Stimulated activated CD8-positive, alpha-beta memory T cell treated with anti-CD3 and anti-CD28 coated beads, Interleukin-7, amount 100 ng/mL, for 48 hours (primary cell): ENCODE measurements at regions not wholly inside any gene's neighbourhood (a gene's known extent, or its start where the extent isn't known, plus 50 kb on each side); places are given as distances from the start of the nearest gene placed in this dataset.

Experiments used
- DNase-seq, 2 donors: peaks; one replicate each; pipeline ENCODE4 v3.0.0-alpha.2; 2020; ENCODE audit warnings: low read depth in 1 of 2; ENCODE audit errors: extremely low read depth in 1 of 2

GRCh38 chr10:32174349-32174893 lies 118.2 kb upstream of the KIF5B start:
- DNase-seq, result no peak

- no peak for DNase-seq
Measured at GRCh38 chr10:32171204-32171603, 115.0 kb upstream of the KIF5B start.

DNA sequence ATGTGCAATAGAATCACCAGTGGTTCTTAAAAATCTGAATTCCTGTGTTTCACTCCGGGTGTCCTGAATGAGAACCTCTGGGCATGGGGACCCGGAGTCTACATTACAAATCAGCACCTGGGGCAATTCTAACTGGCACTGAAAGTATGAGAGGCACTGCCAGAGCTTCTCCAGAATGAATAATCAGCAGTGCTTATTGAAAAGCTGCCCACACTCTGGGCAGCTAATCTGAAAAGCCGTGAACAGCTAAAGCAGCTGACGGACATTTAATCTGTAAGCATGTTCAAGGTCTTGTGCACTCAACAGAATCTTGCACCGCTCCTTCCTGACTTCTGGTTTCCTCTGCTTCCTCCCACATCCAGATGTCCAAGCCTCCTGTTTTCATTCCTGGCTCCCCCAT lies 113.3 kb upstream of the KIF5B start:
- no peak for DNase-seq

- DNase-seq, result no peak
Measured at GRCh38 chr10:32167450-32167849, 111.2 kb upstream of the KIF5B start.

DNA sequence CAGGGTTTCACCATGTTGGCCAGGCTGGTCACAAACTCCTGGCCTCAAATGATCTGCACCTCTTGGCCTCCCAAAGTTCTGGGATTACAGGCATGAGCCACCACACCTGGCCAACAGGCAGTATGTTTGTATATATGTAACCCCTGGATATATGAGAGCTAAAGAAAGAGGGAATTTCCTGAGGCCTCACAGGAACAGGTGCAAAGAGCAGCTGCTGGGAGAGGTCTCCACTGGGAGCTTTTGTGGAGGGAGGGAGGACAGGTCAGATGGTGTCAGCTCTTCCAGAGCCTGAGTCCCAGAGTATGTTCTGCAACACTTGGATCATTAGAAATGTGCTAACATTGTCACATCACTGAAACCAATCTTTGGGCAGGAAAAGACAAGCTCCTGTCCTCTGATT lies 110.1 kb upstream of the KIF5B start:
- no peak for DNase-seq

DNA sequence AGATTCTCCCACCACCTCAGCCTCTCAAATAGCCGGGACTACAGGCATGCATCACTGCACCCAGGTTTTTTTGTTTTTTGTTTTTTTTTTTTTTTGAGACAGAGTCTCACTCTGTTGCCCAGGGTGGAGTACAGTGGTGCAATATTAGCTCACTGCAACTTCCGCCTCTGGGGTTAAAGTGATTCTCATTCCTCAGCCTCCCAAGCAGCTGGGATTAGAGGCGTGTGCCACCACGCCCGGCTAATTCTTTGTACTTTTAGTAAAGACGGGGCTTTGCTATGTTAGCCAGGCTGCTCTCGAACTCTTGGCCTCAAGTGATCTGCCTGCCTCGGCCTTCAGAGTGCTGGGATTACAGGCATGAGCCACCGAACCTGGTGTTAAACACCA lies 107.5 kb upstream of the KIF5B start:
- no peak for DNase-seq

GRCh38 chr10:32163071-32163761 lies 107.0 kb upstream of the KIF5B start:
- DNase-seq, result no peak

DNA sequence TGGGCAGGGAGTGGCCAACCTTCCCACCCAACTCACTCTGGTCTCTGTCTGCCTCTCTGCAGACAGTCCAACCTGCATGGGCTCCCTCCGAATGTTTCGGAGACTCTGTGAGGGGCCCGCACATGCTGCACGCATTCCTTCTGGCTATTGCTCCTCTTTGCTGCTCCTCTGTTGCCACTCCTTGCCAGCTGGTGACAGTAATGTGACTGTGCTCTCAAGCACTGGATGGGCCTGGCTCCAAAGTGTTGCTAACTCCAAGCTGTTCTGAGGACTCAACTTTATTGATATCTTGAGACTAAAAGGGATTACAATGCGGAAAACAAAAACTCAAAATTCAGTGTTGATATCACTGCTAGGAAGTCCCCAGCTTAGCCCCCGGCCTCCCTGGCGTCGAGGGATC lies 105.4 kb upstream of the KIF5B start:
- DNase-seq, result no peak

GRCh38 chr10:32160864-32161263 lies 104.6 kb upstream of the KIF5B start:
- DNase-seq, result no peak

- no peak for DNase-seq
Measured at GRCh38 chr10:32159264-32159663, 103.0 kb upstream of the KIF5B start.

DNA sequence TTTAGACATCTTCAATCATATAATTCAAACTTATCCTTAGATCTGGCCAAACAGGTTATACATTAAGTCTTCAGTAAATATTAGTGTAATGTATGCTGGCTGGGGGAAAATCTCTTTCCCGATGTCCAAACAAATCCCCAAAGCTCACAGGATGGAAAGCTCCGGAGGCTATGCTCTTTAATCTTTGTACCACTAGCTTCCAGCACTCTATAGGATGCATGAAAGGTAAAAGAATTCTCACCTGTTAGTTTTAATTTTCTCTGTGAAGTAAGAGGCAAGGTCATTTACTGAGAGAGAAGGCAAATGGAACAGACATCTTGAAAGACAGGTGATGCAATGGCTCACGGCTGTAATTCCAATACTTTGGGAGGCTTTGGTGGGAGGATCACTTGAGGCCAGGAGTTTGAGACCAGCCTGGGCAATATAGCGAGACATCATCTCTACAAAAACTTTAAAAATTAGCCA lies 99.8 kb upstream of the KIF5B start:
- DNase-seq, result no peak

DNA sequence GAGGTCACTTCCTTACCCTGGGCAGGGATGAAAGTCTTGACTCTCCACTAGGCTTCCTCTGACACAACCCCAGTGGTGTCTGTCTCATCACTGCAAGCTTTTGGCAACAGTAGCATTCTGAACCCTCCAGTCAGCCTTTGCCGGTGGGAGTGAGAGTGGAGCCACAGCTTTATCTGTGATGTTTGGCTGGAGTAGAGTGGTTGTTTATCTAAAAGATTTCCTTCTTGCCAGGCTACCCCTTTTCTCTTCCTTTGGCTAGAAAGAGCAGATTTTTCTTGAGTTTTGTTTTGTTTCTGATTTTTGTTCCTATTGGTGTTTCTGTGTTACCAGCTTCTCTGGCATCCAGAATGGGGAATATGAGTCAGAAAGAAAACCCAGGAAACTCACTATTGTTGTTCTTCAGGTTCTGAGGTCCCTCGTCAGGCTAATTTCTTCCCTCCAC lies 98.9 kb upstream of the KIF5B start:
- no peak for DNase-seq

DNA sequence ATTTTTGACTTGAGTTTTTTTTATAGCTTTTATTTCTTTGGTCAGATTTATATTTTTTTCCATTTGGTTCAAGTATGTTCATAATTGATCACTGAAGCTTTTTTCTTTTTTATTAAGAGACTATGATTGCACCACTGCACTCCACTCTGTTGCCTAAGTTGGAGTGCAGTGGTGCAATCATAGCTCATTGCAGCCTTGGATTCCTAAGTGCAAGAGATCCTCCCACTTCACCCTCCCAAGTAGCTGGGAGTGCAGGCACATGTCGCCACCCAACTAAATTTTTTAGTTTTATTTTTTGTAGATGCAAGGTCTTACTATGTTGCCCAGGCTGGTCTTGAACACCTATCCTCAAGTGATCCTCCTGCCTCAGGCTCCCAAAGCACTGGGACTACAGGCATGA lies 97.7 kb upstream of the KIF5B start:
- DNase-seq, result no peak

DNA sequence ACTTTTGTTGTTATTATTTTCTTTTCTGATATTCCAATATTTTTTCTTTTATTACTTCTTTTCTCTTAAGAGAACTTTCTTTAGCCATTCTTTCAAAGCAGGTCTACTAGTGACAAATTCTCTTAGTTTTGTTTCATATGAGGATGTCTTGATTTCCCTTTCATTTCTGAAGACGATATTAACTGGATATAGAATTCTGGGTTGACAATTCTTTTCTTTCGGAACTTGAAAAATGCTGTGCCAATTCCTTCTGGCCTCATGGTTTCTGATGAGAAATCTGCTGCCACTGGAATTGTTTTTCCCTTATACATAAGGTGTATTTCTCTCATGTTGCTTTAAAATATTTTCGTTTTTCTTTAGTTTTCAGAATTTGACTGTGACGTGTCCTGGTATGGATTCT lies 97.0 kb upstream of the KIF5B start:
- DNase-seq, result no peak

- DNase-seq, result no peak
Measured at GRCh38 chr10:32151871-32152270, 95.6 kb upstream of the KIF5B start.

GRCh38 chr10:32150532-32151101 lies 94.4 kb upstream of the KIF5B start:
- no peak for DNase-seq

GRCh38 chr10:32149252-32149955 lies 93.2 kb upstream of the KIF5B start:
- no peak for DNase-seq

DNA sequence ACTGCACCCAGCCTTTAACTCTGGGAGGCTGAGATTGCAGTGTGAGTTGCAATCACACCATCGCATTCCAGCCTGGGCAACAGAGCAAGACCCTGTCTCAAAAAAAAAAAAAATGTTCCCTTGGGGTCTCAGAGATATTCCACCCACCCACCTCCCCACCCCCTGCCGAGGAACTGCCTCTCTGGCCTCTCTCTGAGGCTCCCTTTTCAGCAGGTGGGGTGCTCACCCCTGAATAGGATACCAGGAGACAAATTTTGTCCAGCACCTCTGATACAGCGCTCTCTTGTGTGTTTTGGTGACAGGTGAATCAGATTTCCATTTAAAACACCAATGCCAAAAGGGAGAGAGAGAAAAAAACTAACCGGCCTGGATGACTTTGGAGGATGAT lies 92.6 kb upstream of the KIF5B start:
- DNase-seq, result no peak

GRCh38 chr10:32147730-32148129 lies 91.5 kb upstream of the KIF5B start:
- DNase-seq, result no peak

- no peak for DNase-seq
Measured at GRCh38 chr10:32146166-32146565, 89.9 kb upstream of the KIF5B start.

GRCh38 chr10:32144817-32145688 lies 88.8 kb upstream of the KIF5B start:
- no peak for DNase-seq
